SU-DHL-6 (cell line): ENCODE measurements at regions not wholly inside any gene's neighbourhood (a gene's known extent, or its start where the extent isn't known, plus 50 kb on each side); places are given as distances from the start of the nearest gene placed in this dataset.

Experiments used
- CTCF ChIP-seq: fragments of 200-600 bp; sonication (generic); IDR thresholded peaks from one replicate; pipeline ENCODE4 v1.5.1; 2017; ENCODE audit warnings: antibody characterized with exemption, mild to moderate bottlenecking, low read length, moderate library complexity; ENCODE audit not compliant: insufficient read depth, poor library complexity, severe bottlenecking
- EZH2phosphoT487 ChIP-seq: fragments of 200-600 bp; sonication (generic), shearing (Covaris generic); conservative IDR thresholded peaks from 2 replicates; pipeline ENCODE4 v1.6.1; 2018; ENCODE audit warnings: mild to moderate bottlenecking, antibody characterized with exemption, low read length, moderate library complexity, mixed read lengths

GRCh38 chr2:807300-807699 is 130.1 kb upstream of the TMEM18 start:
- TF ChIP-seq CTCF (no peak), EZH2phosphoT487 (no peak)
